HepG2 (cell line): ENCODE measurements at regions not wholly inside any gene's neighbourhood (a gene's known extent, or its start where the extent isn't known, plus 50 kb on each side); places are given as distances from the start of the nearest gene placed in this dataset.

Experiments
- CBFB ChIP-seq: sonication (generic); formaldehyde crosslinking; IDR thresholded peaks from 2 replicates; pipeline ENCODE4 v1.4.0; 2020; ENCODE audit warnings: missing genetic modification reagents
- CHD4 ChIP-seq: fragments of 200-600 bp; sonication (generic); IDR thresholded peaks from 2 replicates; pipeline ENCODE4 v1.7.0; 2017; ENCODE audit warnings: mild to moderate bottlenecking, low read length, borderline replicate concordance
- EED ChIP-seq: sonication (generic); formaldehyde crosslinking; IDR thresholded peaks from 2 replicates; pipeline ENCODE4 v1.5.0; 2020; ENCODE audit warnings: mild to moderate bottlenecking, missing genetic modification reagents
- ELF1 ChIP-seq: sonication (generic); formaldehyde crosslinking; IDR thresholded peaks from 2 replicates; pipeline ENCODE4 v1.4.0; 2020; ENCODE audit warnings: missing genetic modification reagents
- FOXK1 ChIP-seq: sonication (generic); formaldehyde crosslinking; IDR thresholded peaks from 2 replicates; pipeline ENCODE4 v1.4.0; 2020; ENCODE audit warnings: low read depth, missing genetic modification reagents, borderline replicate concordance
- GABPB1 ChIP-seq: IDR thresholded peaks from 2 replicates; pipeline ENCODE4 v1.6.1; 2016; ENCODE audit warnings: mild to moderate bottlenecking, missing genetic modification reagents, moderate library complexity, missing compliant biosample characterization
- GTF3A ChIP-seq: sonication (generic); formaldehyde crosslinking; conservative IDR thresholded peaks from 2 replicates; pipeline ENCODE4 v1.4.0; 2020; ENCODE audit warnings: mild to moderate bottlenecking, missing genetic modification reagents
- IRF2 ChIP-seq: IDR thresholded peaks from 2 replicates; pipeline ENCODE4 v1.6.1; 2018; ENCODE audit warnings: missing genetic modification reagents, missing compliant biosample characterization
- NCOA2 ChIP-seq: sonication (generic); formaldehyde crosslinking; IDR thresholded peaks from 2 replicates; pipeline ENCODE4 v1.8.0; 2022; ENCODE audit warnings: inconsistent platforms
- SIN3A ChIP-seq: IDR thresholded peaks from 2 replicates; pipeline ENCODE4 v1.6.1; 2011; ENCODE audit warnings: low read depth, mild to moderate bottlenecking, control low read depth, low read length, borderline replicate concordance
- SMAD9 ChIP-seq: sonication (generic); formaldehyde crosslinking; IDR thresholded peaks from 2 replicates; pipeline ENCODE4 v1.5.1; 2020; ENCODE audit warnings: mild to moderate bottlenecking, missing genetic modification reagents
- SP4 ChIP-seq: sonication (generic); formaldehyde crosslinking; IDR thresholded peaks from 2 replicates; pipeline ENCODE4 v1.8.1; 2023; ENCODE audit warnings: mild to moderate bottlenecking, missing genetic modification reagents
- TFDP1 ChIP-seq: IDR thresholded peaks from 2 replicates; pipeline ENCODE4 v1.6.1; 2016; ENCODE audit warnings: missing compliant biosample characterization, missing genetic modification reagents, borderline replicate concordance
- ZBTB25 ChIP-seq: IDR thresholded peaks from 2 replicates; pipeline ENCODE4 v1.6.1; 2018; ENCODE audit warnings: missing genetic modification reagents
- ZNF317 ChIP-seq: sonication (generic); formaldehyde crosslinking; IDR thresholded peaks from 2 replicates; pipeline ENCODE4 v1.5.0; 2020; ENCODE audit warnings: mild to moderate bottlenecking, missing genetic modification reagents
- ZNF33A ChIP-seq: sonication (generic); formaldehyde crosslinking; IDR thresholded peaks from 2 replicates; pipeline ENCODE4 v1.5.1; 2020; ENCODE audit warnings: missing genetic modification reagents, mild to moderate bottlenecking, moderate library complexity, borderline replicate concordance
- ZNF609 ChIP-seq: sonication (generic); formaldehyde crosslinking; IDR thresholded peaks from 2 replicates; pipeline ENCODE4 v1.4.0; 2020; ENCODE audit warnings: mild to moderate bottlenecking, missing genetic modification reagents, borderline replicate concordance
- TF ChIP-seq, protein P1 (sequence below): sonication (generic); formaldehyde crosslinking; conservative IDR thresholded peaks from 2 replicates; pipeline ENCODE4 v1.8.0; 2022; ENCODE audit warnings: mild to moderate bottlenecking, moderate library complexity, missing genetic modification reagents
- TF ChIP-seq, protein P2 (sequence below): sonication (generic); formaldehyde crosslinking; IDR thresholded peaks from 2 replicates; pipeline ENCODE4 v1.5.0; 2020; ENCODE audit warnings: mild to moderate bottlenecking, missing genetic modification reagents

DNA sequence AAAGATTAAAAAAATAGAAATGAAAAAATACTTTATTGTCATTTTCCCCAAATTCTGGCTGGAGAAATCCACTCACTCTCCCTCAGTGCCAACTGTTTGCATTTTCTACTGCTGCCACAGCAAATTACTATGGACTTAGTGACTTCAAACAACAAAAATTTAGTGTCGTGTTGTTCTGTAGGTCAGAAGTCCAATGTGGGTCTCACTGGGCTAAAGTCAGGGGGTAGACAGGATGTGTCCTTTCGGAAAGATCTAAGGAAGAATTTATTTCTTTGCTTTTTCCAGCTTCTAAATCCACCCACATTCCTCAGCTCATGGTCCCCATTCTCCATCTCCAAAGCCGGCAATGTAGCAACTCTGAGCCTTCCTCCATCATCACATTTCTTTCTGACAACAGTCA, 453.3 kb downstream of the KIF16B start (continued):
- TF ChIP-seq, protein P1, sequence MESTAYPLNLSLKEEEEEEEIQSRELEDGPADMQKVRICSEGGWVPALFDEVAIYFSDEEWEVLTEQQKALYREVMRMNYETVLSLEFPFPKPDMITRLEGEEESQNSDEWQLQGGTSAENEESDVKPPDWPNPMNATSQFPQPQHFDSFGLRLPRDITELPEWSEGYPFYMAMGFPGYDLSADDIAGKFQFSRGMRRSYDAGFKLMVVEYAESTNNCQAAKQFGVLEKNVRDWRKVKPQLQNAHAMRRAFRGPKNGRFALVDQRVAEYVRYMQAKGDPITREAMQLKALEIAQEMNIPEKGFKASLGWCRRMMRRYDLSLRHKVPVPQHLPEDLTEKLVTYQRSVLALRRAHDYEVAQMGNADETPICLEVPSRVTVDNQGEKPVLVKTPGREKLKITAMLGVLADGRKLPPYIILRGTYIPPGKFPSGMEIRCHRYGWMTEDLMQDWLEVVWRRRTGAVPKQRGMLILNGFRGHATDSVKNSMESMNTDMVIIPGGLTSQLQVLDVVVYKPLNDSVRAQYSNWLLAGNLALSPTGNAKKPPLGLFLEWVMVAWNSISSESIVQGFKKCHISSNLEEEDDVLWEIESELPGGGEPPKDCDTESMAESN (CRISPR knock-in tag) = no peak
- TF ChIP-seq CBFB (CRISPR knock-in tag) = no peak
- TF ChIP-seq EED (CRISPR knock-in tag) = no peak
- TF ChIP-seq ZNF33A (CRISPR knock-in tag) = no peak
- no peak for TF ChIP-seq SMAD9 (CRISPR knock-in tag)
- no peak for TF ChIP-seq GTF3A (CRISPR knock-in tag)
- TF ChIP-seq FOXK1 (CRISPR knock-in tag) = peak; percentile 57; the same call in 1 of the 2 replicates
- TF ChIP-seq TFDP1 (CRISPR knock-in tag) = no peak
- TF ChIP-seq IRF2 (CRISPR knock-in tag) = 0 out of 2 replicates have a peak, but pooled peaks have one; percentile 35
- TF ChIP-seq ELF1 (CRISPR knock-in tag) = 0 out of 2 replicates have a peak, but pooled peaks have one; percentile 12
- no peak for TF ChIP-seq ZBTB25 (CRISPR knock-in tag)
- TF ChIP-seq ZNF609 (CRISPR knock-in tag) = no peak
- no peak for TF ChIP-seq SIN3A
- no peak for TF ChIP-seq GABPB1
- TF ChIP-seq, protein P2, sequence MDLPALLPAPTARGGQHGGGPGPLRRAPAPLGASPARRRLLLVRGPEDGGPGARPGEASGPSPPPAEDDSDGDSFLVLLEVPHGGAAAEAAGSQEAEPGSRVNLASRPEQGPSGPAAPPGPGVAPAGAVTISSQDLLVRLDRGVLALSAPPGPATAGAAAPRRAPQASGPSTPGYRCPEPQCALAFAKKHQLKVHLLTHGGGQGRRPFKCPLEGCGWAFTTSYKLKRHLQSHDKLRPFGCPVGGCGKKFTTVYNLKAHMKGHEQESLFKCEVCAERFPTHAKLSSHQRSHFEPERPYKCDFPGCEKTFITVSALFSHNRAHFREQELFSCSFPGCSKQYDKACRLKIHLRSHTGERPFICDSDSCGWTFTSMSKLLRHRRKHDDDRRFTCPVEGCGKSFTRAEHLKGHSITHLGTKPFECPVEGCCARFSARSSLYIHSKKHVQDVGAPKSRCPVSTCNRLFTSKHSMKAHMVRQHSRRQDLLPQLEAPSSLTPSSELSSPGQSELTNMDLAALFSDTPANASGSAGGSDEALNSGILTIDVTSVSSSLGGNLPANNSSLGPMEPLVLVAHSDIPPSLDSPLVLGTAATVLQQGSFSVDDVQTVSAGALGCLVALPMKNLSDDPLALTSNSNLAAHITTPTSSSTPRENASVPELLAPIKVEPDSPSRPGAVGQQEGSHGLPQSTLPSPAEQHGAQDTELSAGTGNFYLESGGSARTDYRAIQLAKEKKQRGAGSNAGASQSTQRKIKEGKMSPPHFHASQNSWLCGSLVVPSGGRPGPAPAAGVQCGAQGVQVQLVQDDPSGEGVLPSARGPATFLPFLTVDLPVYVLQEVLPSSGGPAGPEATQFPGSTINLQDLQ (CRISPR knock-in tag) = no peak
- TF ChIP-seq NCOA2 (CRISPR knock-in tag) = peak; percentile 67
- TF ChIP-seq SP4 (CRISPR knock-in tag) = no peak
- no peak; the same call in 1 of the 2 replicates for TF ChIP-seq CHD4
- TF ChIP-seq ZNF317 (CRISPR knock-in tag) = no peak
